ENCODE measurements at regions not wholly inside any gene's neighbourhood (a gene's known extent, or its start where the extent isn't known, plus 50 kb on each side); places are given as distances from the start of the nearest gene placed in this dataset.
A peak's percentile ranks its signal among the peaks of the same experiment; 100 is the strongest.

DNA sequence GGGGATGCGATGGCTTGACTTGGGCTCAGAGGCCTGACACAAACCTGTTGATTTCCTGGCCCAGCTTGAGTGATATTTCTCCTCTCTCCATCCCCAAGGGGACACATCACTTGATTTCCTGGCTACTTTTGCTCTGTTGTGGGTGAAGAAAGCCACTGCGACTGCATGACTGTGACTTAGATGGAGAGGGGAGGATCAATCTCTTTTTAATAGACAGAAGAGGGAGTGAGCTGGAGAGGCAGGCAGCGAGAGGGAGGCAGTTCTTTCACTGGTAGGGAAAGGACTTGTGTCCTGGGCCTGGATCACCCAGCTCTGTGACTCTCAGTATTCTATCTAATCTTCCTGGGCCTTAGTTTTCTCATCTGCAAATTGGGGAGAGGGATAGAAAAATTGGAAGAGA is 189.8 kb upstream of the RGMA start:
- Mint-ChIP-seq H3K27me3 (ENCODE audit: low read depth, unreplicated experiment) (peaks cover 34% of the 10 kb centered on the region), H3K4me1 (ENCODE audit: low read depth, unreplicated experiment) (no peaks in the 10 kb centered on the region), H3K36me3 (ENCODE audit: low read depth, unreplicated experiment) (no peaks in the 10 kb centered on the region), H3K9me3 (ENCODE audit: unreplicated experiment) (peaks cover 24% of the 10 kb centered on the region), H3K4me3 (ENCODE audit: unreplicated experiment) (no peak overlapping the region), H3K27ac (ENCODE audit: unreplicated experiment) (peak overlapping the region; percentile 34)
- no peak overlapping the region for H2AFZ ChIP-seq (ENCODE audit: low read depth, low read length)
- H4K20me1 ChIP-seq (ENCODE audit: insufficient read depth, low read length): no peaks in the 10 kb centered on the region
- peaks cover 3% of the 10 kb centered on the region for H3K27me3 ChIP-seq (ENCODE audit: insufficient read depth, low read length)
- H3K9ac ChIP-seq (ENCODE audit: low read length): no peak overlapping the region
- H3K4me2 ChIP-seq (ENCODE audit: low read length): no peak overlapping the region
- no peak overlapping the region for H3K27ac ChIP-seq (ENCODE audit: low read depth, low read length)
- TF ChIP-seq EZH2 (IDR thresholded peaks at IDR 0.05; ENCODE audit: insufficient read depth, low read length): no peak
- TF ChIP-seq, protein P1, sequence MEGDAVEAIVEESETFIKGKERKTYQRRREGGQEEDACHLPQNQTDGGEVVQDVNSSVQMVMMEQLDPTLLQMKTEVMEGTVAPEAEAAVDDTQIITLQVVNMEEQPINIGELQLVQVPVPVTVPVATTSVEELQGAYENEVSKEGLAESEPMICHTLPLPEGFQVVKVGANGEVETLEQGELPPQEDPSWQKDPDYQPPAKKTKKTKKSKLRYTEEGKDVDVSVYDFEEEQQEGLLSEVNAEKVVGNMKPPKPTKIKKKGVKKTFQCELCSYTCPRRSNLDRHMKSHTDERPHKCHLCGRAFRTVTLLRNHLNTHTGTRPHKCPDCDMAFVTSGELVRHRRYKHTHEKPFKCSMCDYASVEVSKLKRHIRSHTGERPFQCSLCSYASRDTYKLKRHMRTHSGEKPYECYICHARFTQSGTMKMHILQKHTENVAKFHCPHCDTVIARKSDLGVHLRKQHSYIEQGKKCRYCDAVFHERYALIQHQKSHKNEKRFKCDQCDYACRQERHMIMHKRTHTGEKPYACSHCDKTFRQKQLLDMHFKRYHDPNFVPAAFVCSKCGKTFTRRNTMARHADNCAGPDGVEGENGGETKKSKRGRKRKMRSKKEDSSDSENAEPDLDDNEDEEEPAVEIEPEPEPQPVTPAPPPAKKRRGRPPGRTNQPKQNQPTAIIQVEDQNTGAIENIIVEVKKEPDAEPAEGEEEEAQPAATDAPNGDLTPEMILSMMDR (IDR thresholded peaks at IDR 0.05; ENCODE audit: insufficient read depth, low read depth, low read length): no peak
- no peaks in the 10 kb centered on the region for H3K4me1 ChIP-seq (ENCODE audit: insufficient read depth, low read length)
- no peaks in the 10 kb centered on the region for H3K79me2 ChIP-seq (ENCODE audit: insufficient read depth, low read length)
- H3K4me3 ChIP-seq (ENCODE audit: insufficient read depth, low read depth, low read length): no peak overlapping the region
- no peaks in the 10 kb centered on the region for H3K36me3 ChIP-seq (ENCODE audit: insufficient read depth, low read length)
- FAIRE-seq: no peak
- H3K9me3 ChIP-seq (ENCODE audit: insufficient read depth, low read depth, low read length): peaks cover 5% of the 10 kb centered on the region
- DNase-seq (ENCODE audit: low read depth): no peak

DNA sequence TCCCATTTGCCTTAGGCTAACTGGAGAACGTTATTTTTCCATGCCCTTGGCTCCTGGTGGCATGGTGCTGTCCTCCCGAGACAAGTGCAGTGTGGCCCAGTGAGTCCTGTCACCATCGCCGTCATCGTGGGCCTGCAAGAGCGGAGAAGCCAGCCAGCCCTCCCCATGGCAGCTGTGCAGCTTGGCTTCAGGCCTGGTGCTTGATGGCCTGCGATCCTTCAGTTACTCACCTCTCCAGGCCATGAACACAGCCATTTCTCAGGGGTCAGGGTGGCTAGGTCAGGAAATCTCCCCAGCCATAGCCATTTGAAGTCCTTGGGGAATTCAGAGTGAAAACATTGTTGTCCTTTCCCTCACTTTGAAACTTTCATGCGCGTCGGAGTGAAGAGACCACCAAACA is 189.0 kb upstream of the RGMA start:
- Mint-ChIP-seq H3K4me3 (ENCODE audit: unreplicated experiment) (no peak overlapping the region), H3K9me3 (ENCODE audit: unreplicated experiment) (peaks cover 26% of the 10 kb centered on the region), H3K27me3 (ENCODE audit: low read depth, unreplicated experiment) (peaks cover 31% of the 10 kb centered on the region), H3K36me3 (ENCODE audit: low read depth, unreplicated experiment) (no peaks in the 10 kb centered on the region), H3K4me1 (ENCODE audit: low read depth, unreplicated experiment) (no peaks in the 10 kb centered on the region), H3K27ac (ENCODE audit: unreplicated experiment) (no peak overlapping the region)
- Histone ChIP-seq H3K36me3 (ENCODE audit: insufficient read depth, low read length) (no peaks in the 10 kb centered on the region), H3K4me2 (ENCODE audit: low read length) (no peak overlapping the region), H4K20me1 (ENCODE audit: insufficient read depth, low read length) (no peaks in the 10 kb centered on the region), H3K79me2 (ENCODE audit: insufficient read depth, low read length) (no peaks in the 10 kb centered on the region), H3K9ac (ENCODE audit: low read length) (no peak overlapping the region), H2AFZ (ENCODE audit: low read depth, low read length) (no peak overlapping the region), H3K9me3 (ENCODE audit: insufficient read depth, low read depth, low read length) (peaks cover 5% of the 10 kb centered on the region), H3K4me1 (ENCODE audit: insufficient read depth, low read length) (no peaks in the 10 kb centered on the region), H3K27ac (ENCODE audit: low read depth, low read length) (no peak overlapping the region), H3K27me3 (ENCODE audit: insufficient read depth, low read length) (peaks cover 3% of the 10 kb centered on the region), H3K4me3 (ENCODE audit: insufficient read depth, low read depth, low read length) (no peak overlapping the region)
- DNase-seq (ENCODE audit: low read depth) (no peak), FAIRE-seq (no peak)
- TF ChIP-seq, protein P1 (IDR thresholded peaks at IDR 0.05; ENCODE audit: insufficient read depth, low read depth, low read length): no peak
- TF ChIP-seq EZH2 (IDR thresholded peaks at IDR 0.05; ENCODE audit: insufficient read depth, low read length): no peak

DNA sequence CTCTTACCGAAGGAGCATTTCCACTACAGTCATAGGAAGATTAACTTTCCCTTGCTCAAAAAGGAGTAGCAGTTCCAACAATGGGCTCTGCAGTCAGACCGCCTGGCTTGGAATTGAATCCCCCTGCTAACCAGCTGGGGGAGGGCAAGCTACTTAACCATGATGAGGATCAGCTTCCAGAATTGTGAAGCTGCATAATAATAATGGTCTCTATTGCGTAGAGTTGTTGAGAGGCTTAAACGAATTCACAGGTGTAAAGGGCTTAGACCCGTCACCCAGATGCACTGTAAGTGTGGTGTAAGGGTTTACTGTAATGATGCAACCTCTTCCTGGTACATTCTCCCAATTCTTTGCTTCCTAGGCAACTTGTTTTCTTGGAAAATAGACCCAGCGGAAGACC is 185.2 kb upstream of the RGMA start:
- Histone ChIP-seq H3K4me1 (ENCODE audit: insufficient read depth, low read length) (no peaks in the 10 kb centered on the region), H4K20me1 (ENCODE audit: insufficient read depth, low read length) (no peaks in the 10 kb centered on the region), H3K9me3 (ENCODE audit: insufficient read depth, low read depth, low read length) (peaks cover 21% of the 10 kb centered on the region), H3K27ac (ENCODE audit: low read depth, low read length) (no peak overlapping the region), H3K9ac (ENCODE audit: low read length) (no peak overlapping the region), H3K79me2 (ENCODE audit: insufficient read depth, low read length) (no peaks in the 10 kb centered on the region), H3K4me2 (ENCODE audit: low read length) (no peak overlapping the region), H3K27me3 (ENCODE audit: insufficient read depth, low read length) (no peaks in the 10 kb centered on the region), H3K4me3 (ENCODE audit: insufficient read depth, low read depth, low read length) (no peak overlapping the region), H3K36me3 (ENCODE audit: insufficient read depth, low read length) (no peaks in the 10 kb centered on the region), H2AFZ (ENCODE audit: low read depth, low read length) (no peak overlapping the region)
- Mint-ChIP-seq H3K27ac (ENCODE audit: unreplicated experiment) (no peak overlapping the region), H3K27me3 (ENCODE audit: low read depth, unreplicated experiment) (peaks cover 15% of the 10 kb centered on the region), H3K9me3 (ENCODE audit: unreplicated experiment) (peaks cover 51% of the 10 kb centered on the region), H3K36me3 (ENCODE audit: low read depth, unreplicated experiment) (peaks cover 4% of the 10 kb centered on the region), H3K4me3 (ENCODE audit: unreplicated experiment) (no peak overlapping the region), H3K4me1 (ENCODE audit: low read depth, unreplicated experiment) (no peaks in the 10 kb centered on the region)
- FAIRE-seq (no peak), DNase-seq (ENCODE audit: low read depth) (no peak)
- TF ChIP-seq EZH2 (IDR thresholded peaks at IDR 0.05; ENCODE audit: insufficient read depth, low read length): no peak
- TF ChIP-seq, protein P1 (IDR thresholded peaks at IDR 0.05; ENCODE audit: insufficient read depth, low read depth, low read length): no peak
